HG03457 (cell line): ENCODE measurements at regions not wholly inside any gene's neighbourhood (a gene's known extent, or its start where the extent isn't known, plus 50 kb on each side); places are given as distances from the start of the nearest gene placed in this dataset.

Experiments used
- ATAC-seq: cut with Tn5 transposase; IDR thresholded peaks from one replicate; pipeline ENCODE4 v1.9.1; 2021; ENCODE audit warnings: moderate number of reproducible peaks; ENCODE audit not compliant: unreplicated experiment

- no peak for ATAC-seq
Observed at GRCh38 chr2:14684516-14684915, 52.0 kb downstream of the LRATD1 start.

- no peak for ATAC-seq
Observed at GRCh38 chr2:14690926-14691325, 58.4 kb downstream of the LRATD1 start.

- no peak for ATAC-seq
Observed at GRCh38 chr2:14693874-14694273, 61.4 kb downstream of the LRATD1 start.

GRCh38 chr2:14700753-14701152, 68.2 kb downstream of the LRATD1 start:
- no peak for ATAC-seq

- ATAC-seq, result no peak
Observed at GRCh38 chr2:14702258-14702657, 69.7 kb downstream of the LRATD1 start.

GRCh38 chr2:14706201-14706600, 73.7 kb downstream of the LRATD1 start:
- ATAC-seq, result no peak

- ATAC-seq, result no peak
Observed at GRCh38 chr2:14712111-14712510, 79.6 kb downstream of the LRATD1 start.

- ATAC-seq, result no peak
Observed at GRCh38 chr2:14713248-14713647, 80.7 kb downstream of the LRATD1 start.

GRCh38 chr2:14715600-14715999, 83.1 kb downstream of the LRATD1 start:
- no peak for ATAC-seq

GRCh38 chr2:14716319-14716718, 83.8 kb downstream of the LRATD1 start:
- no peak for ATAC-seq

- ATAC-seq, result no peak
Observed at GRCh38 chr2:14717131-14717530, 84.6 kb downstream of the LRATD1 start.

- ATAC-seq, result no peak
Observed at GRCh38 chr2:14720319-14720718, 87.8 kb downstream of the LRATD1 start.

- no peak for ATAC-seq
Observed at GRCh38 chr2:14720739-14721138, 88.2 kb downstream of the LRATD1 start.

- ATAC-seq, result no peak
Observed at GRCh38 chr2:14722904-14723570, 90.5 kb downstream of the LRATD1 start.

- no peak for ATAC-seq
Observed at GRCh38 chr2:14723684-14724083, 91.2 kb downstream of the LRATD1 start.

GRCh38 chr2:14735696-14736095, 103.2 kb downstream of the LRATD1 start:
- no peak for ATAC-seq

- ATAC-seq, result no peak
Observed at GRCh38 chr2:14737201-14737600, 104.7 kb downstream of the LRATD1 start.

GRCh38 chr2:14743861-14744260, 111.3 kb downstream of the LRATD1 start:
- no peak for ATAC-seq

- ATAC-seq, result no peak
Observed at GRCh38 chr2:14745288-14746076, 113.0 kb downstream of the LRATD1 start.

GRCh38 chr2:14746133-14746532, 113.6 kb downstream of the LRATD1 start:
- ATAC-seq, result no peak

- no peak for ATAC-seq
Observed at GRCh38 chr2:14747447-14747846, 114.9 kb downstream of the LRATD1 start.

- ATAC-seq, result no peak
Observed at GRCh38 chr2:14749884-14750283, 117.4 kb downstream of the LRATD1 start.
